Body of pancreas (tissue), 4 donors: ENCODE measurements at regions not wholly inside any gene's neighbourhood (a gene's known extent, or its start where the extent isn't known, plus 50 kb on each side); places are given as distances from the start of the nearest gene placed in this dataset.
A peak's percentile ranks its signal among the peaks of the same experiment; 100 is the strongest.

Source experiments
- ATAC-seq: fragments of 150-250 bp; one replicate; pipeline ENCODE4 v1.9.1; 2016
- DNase-seq, 4 donors: peaks; one replicate each; pipeline ENCODE4 v3.0.0-alpha.2; 2019
- H3K27ac ChIP-seq, 4 donors: fragments of 200-600 bp; sonication (generic); 1 replicate in 3 of 4; 2 replicates in 1 of 4; pipeline versions ENCODE4 v1.5.1 to v1.6.1; 2016 to 2019; ENCODE audit warnings: mild to moderate bottlenecking in 1 of 4, mixed read lengths in 1 of 4, moderate library complexity in 1 of 4
- H3K27me3 ChIP-seq, 2 donors: fragments of 200-600 bp; sonication (generic); one replicate each; pipeline ENCODE4 v1.6.0; 2016; ENCODE audit warnings: mild to moderate bottlenecking in 1 of 2
- H3K36me3 ChIP-seq, 2 donors: fragments of 200-600 bp; sonication (generic); replicated peaks in 1 of 2; 2 replicates each; pipeline ENCODE4 v1.5.1; 2016; ENCODE audit warnings: low read depth in 2 of 2; ENCODE audit not compliant: insufficient read depth in 1 of 2
- H3K4me1 ChIP-seq: fragments of 200-600 bp; sonication (generic); one replicate; pipeline ENCODE4 v1.6.0; 2016
- H3K4me3 ChIP-seq, 2 donors: fragments of 200-600 bp; sonication (generic); 1 replicate in 1 of 2; 2 replicates in 1 of 2; pipeline ENCODE4 v1.5.1; 2016 to 2019
- H3K9me3 ChIP-seq, 3 donors: fragments of 200-600 bp; sonication (generic); 1 replicate in 2 of 3; 2 replicates in 1 of 3; pipeline ENCODE4 v1.5.1; 2016
- POLR2A ChIP-seq, 3 donors: fragments of 450-650 bp; IDR thresholded peaks; one replicate each; pipeline ENCODE4 v1.6.1; 2016; ENCODE audit warnings: antibody characterized with exemption in 3 of 3, mild to moderate bottlenecking in 2 of 3
- WGBS, 2 donors: methylation state at CpG; one replicate each; pipeline ENCODE4 v1.1.5; 2017; 5-methylcytosine and 5-hydroxymethylcytosine counted together
- intact Hi-C: fragments of 100-400 bp; cut with DNase I; formaldehyde crosslinking; loops from one replicate; pipeline ENCODE4 v1.15.1; 2023
- TF ChIP-seq, protein P1 (sequence below), 7 experiments: fragments of 450-650 bp in 4 of 7; fragments of 200-600 bp in 3 of 7; sonication (generic) in 3 of 7; IDR thresholded peaks; one replicate each; pipeline ENCODE4 v1.5.1; 2016 to 2019; ENCODE audit warnings: antibody characterized with exemption in 7 of 7

DNA sequence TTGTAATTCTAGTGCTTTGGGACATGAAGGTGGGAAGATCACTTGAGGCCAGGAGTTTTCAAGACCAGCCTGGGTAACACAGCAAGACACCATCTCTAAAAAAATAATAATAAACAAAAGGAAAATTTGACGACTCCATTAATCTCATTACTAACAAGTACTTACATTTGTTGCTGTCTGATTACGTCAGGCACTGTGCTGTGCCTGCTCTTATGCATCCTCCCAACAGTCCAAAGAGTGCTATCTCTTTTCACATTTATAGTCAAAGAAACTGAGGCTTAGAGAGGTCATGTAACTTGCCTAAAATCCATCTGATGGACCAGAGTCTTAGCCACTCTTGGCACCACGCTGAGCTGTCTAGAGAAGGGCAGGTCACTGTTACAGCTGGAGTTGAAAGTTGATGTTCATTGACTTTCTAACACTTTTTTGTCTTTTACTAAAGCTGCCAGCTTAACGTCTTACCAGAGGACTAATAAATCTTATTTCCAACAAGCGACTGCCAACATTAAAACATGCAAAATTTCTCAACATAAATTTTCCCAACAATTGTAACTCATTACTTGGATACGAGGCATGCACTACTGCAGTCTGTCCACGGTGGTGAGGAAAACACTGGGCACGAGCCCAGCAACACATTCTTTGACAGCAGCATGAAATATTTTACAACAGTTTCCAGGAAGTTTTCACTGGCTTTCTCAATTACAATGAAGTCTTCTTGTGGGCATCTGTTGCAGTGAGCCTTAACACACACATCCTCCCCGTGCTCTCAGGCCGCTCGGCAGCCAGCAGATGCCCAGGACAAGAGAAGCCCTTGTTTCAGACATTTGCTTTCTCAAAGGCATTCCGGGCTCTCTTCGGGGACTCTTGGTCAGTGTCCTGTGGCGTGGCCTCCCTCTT, 262.9 kb upstream of the PROX1 start:
- peaks cover 4% of the 10 kb centered on the region for H3K4me1 ChIP-seq
- no peaks in the 10 kb centered on the region for H3K9me3 ChIP-seq
- TF ChIP-seq, protein P1, sequence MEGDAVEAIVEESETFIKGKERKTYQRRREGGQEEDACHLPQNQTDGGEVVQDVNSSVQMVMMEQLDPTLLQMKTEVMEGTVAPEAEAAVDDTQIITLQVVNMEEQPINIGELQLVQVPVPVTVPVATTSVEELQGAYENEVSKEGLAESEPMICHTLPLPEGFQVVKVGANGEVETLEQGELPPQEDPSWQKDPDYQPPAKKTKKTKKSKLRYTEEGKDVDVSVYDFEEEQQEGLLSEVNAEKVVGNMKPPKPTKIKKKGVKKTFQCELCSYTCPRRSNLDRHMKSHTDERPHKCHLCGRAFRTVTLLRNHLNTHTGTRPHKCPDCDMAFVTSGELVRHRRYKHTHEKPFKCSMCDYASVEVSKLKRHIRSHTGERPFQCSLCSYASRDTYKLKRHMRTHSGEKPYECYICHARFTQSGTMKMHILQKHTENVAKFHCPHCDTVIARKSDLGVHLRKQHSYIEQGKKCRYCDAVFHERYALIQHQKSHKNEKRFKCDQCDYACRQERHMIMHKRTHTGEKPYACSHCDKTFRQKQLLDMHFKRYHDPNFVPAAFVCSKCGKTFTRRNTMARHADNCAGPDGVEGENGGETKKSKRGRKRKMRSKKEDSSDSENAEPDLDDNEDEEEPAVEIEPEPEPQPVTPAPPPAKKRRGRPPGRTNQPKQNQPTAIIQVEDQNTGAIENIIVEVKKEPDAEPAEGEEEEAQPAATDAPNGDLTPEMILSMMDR (IDR thresholded peaks at IDR 0.05): peak in 4 of 7 experiments; percentile 12 to 30 (median 24)
- peak in 2 of 3 donors; percentile 33 to 34 for TF ChIP-seq POLR2A (IDR thresholded peaks at IDR 0.05)
- intact Hi-C loops: no loop called here
- 35 to 43% methylated on average over 14 of the region's 14 CpGs for WGBS, 2 donors
- H3K4me3 ChIP-seq: no peak overlapping the region
- ATAC-seq (peak; percentile 88), DNase-seq (peak; percentile 47 to 75 (median 70))
- H3K36me3 ChIP-seq: no peaks in the 10 kb centered on the region
- H3K27me3 ChIP-seq: no peaks in the 10 kb centered on the region
- peak overlapping the region in 3 of 4 donors; percentile 69 to 79 (median 70) for H3K27ac ChIP-seq

DNA sequence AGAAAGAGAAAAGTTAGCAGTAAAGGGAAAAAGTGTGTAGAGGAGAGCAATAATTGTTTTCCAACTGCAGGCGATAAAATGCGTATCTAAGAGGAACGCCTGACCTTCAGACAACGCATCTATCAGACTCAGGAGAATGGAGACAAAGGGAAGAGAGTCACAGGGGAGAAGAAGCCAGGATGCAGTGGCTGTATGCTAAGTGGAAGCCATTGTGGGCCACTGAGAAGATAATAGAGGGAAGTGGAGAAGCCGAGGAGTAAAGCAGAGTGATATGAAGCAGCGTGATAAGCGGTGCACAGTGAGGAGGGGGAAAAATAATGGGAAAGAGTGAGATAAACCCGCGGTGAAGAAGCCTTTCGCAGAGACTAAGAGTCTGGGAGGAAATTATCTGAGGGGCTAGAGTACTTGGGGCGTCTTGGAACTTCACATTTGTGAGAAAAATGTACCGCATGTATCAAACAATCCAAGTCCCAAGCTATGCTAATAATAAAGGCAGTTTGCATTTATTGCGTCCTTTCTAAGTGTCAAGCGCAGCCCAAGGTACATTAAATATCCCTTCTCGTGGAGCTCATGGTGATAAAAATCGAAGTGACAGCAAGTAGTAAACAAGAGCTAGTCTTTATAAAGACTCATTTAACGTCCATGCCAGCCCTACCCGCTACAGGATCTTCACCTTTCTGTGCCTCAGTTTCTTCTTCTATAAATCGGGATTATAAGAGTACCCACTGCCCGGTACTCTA, 259.8 kb upstream of the PROX1 start:
- intact Hi-C loops: no loop called here
- DNase-seq (no peak), ATAC-seq (no peak)
- no peak overlapping the region for H3K4me3 ChIP-seq
- H3K9me3 ChIP-seq: no peaks in the 10 kb centered on the region
- H3K27me3 ChIP-seq: no peaks in the 10 kb centered on the region
- H3K27ac ChIP-seq: no peak overlapping the region
- WGBS, 2 donors: 86% methylated on average over 20 of the region's 20 CpGs
- TF ChIP-seq, protein P1 (IDR thresholded peaks at IDR 0.05): no peak
- no peak for TF ChIP-seq POLR2A (IDR thresholded peaks at IDR 0.05)
- peaks cover 4% of the 10 kb centered on the region for H3K4me1 ChIP-seq
- no peaks in the 10 kb centered on the region for H3K36me3 ChIP-seq

DNA sequence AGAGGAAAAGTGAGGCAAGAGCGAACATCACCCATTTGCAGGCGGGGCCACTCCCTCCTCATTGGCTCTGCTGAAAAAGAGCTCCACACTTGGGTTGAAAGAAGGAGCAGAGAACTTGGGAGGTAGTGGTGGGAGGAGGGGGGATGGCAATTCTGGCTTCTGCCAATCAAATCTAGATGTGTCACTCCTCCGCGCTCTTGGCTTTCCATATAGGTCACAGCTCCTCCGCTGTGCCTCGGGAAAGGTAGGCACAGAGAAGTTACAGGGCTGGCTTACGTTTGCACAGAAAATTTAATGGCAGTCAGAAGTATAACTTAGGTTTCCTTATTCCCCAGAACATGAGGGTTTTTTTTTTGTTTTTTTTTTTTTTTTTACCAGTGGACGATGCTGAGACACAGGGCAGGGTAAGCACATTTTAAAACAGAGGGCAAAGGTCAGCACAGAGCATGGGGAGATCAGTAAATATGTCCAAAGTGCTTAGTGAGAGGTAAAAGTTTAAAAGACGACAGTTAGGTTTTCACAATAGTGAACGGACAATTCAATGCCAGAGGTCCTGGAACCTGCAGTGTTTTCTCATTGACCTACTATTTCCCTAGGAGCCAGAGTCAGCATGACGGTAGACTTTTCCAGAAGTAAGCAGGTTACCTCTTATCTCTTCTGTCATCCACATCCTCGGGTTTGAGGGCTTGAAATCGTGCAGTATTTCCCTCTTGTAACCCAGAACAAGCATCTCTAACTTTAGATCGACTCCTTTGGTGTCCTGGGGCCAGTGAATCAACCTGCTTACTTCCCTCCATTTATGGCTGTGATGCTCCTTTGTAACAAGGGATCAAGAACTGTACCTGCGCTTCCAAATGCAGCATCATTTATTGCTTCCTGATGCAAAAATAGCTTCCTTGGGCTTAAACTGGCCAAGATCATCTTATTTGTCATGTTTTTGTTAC, 258.9 kb upstream of the PROX1 start:
- H3K27ac ChIP-seq: no peak overlapping the region
- TF ChIP-seq, protein P1 (IDR thresholded peaks at IDR 0.05): no peak
- no peak for TF ChIP-seq POLR2A (IDR thresholded peaks at IDR 0.05)
- intact Hi-C loops: no loop called here
- no peak for ATAC-seq
- H3K9me3 ChIP-seq: no peaks in the 10 kb centered on the region
- H3K27me3 ChIP-seq: no peaks in the 10 kb centered on the region
- no peak overlapping the region for H3K4me3 ChIP-seq
- peaks cover 13% of the 10 kb centered on the region for H3K4me1 ChIP-seq
- no peak for DNase-seq
- H3K36me3 ChIP-seq: no peaks in the 10 kb centered on the region
- WGBS, 2 donors: 82 to 86% methylated on average over 15 of the region's 15 CpGs

DNA sequence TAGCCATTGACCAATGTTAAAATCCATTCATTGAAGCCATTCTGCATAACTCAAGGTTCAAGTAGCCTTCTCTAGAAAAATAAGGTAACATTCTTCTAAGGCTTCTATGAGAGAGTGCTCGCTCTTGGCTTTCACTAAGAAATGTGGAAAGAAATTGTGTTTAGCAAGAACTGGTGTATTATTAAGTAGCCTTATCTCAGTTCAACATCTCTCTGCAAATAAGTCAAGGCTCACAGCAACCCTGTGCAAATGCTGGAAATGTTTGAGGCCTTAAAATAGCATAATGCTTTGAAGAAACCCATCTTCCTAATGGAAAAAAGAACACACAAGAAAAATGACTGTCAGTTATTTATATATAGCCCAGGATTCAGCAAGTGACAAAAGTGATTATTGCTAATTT, 254.1 kb upstream of the PROX1 start:
- no peaks in the 10 kb centered on the region for H3K36me3 ChIP-seq
- H3K4me1 ChIP-seq: peaks cover 27% of the 10 kb centered on the region
- 23 to 48% methylated on average over 1 of the region's 1 CpG for whole genome bisulfite sequencing, 2 donors
- intact Hi-C loops: no loop called here
- no peak overlapping the region for H3K27ac ChIP-seq
- TF ChIP-seq, protein P1 (IDR thresholded peaks at IDR 0.05): no peak
- no peak for TF ChIP-seq POLR2A (IDR thresholded peaks at IDR 0.05)
- no peaks in the 10 kb centered on the region for H3K27me3 ChIP-seq
- DNase-seq: no peak
- no peak overlapping the region for H3K4me3 ChIP-seq
- ATAC-seq: peak; percentile 55
- no peaks in the 10 kb centered on the region for H3K9me3 ChIP-seq
